C4-2B (cell line): ENCODE measurements at regions not wholly inside any gene's neighbourhood (a gene's known extent, or its start where the extent isn't known, plus 50 kb on each side); places are given as distances from the start of the nearest gene placed in this dataset.

Source experiments
- CTCF ChIP-seq: fragments of 450-650 bp; conservative IDR thresholded peaks from 2 replicates; pipeline ENCODE4 v1.5.1; 2017; ENCODE audit warnings: mild to moderate bottlenecking
- ZFX ChIP-seq: fragments of 450-650 bp; IDR thresholded peaks from 2 replicates; pipeline ENCODE4 v1.6.1; 2017

- no peak for TF ChIP-seq CTCF
- no peak for TF ChIP-seq ZFX
Observed at GRCh38 chr4:53703267-53703655, 112.0 kb upstream of the LNX1 start.
